Fibroblast of pulmonary artery (primary cell): ENCODE measurements at regions not wholly inside any gene's neighbourhood (a gene's known extent, or its start where the extent isn't known, plus 50 kb on each side); places are given as distances from the start of the nearest gene placed in this dataset.
"Not testable (repeated sequence)": the region's sequence is repeated elsewhere in the genome, so short reads cannot be mapped to it uniquely, and the experiment has no call there.

ENCODE experiments used
- DNase-seq: peaks from one replicate; pipeline ENCODE4 v3.0.0-alpha.2; 2010; ENCODE audit warnings: low read depth
- H3K4me3 ChIP-seq: replicated peaks from 2 replicates; pipeline ENCODE4 v1.5.1; 2011; ENCODE audit warnings: low read depth, mild to moderate bottlenecking, control low read depth, low read length, moderate library complexity
- TF ChIP-seq, protein P1 (sequence below): IDR thresholded peaks from 2 replicates; pipeline ENCODE4 v1.5.1; 2011; ENCODE audit warnings: mild to moderate bottlenecking, control low read depth, low read length, inconsistent platforms; ENCODE audit errors: missing control alignments

DNA sequence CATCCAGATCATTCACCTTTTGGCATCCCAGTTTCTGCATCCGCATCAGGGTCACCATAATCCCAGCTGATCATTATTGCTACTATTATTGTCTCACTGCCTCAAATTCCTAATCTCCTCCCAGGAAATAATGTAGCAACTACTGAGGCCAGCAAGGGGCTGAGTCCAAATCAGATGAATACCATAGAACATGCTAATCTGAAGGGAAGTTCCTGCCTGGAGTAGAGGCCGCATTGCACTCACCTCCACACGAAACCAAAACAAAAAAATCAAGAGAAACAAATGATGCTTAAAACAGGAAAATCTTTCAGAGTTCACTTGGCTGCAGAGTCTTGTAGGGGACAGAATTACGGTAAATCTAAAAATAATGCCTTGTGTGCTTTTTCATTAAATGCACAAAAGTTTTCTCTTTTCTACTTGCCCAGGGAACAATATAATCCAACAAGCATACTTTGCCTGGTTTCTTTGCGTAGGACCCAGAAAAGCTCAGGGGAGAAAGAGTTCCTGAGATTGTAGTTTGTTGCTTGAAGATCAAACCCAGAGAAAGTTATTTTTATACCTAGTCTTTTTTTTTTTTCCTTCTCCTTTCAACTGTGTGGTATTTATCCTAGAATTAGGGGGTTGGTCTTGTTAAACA, 87.7 kb upstream of the KLF4 start:
- no peak overlapping the region for H3K4me3 ChIP-seq
- peak; percentile 33 for DNase-seq
- TF ChIP-seq, protein P1, sequence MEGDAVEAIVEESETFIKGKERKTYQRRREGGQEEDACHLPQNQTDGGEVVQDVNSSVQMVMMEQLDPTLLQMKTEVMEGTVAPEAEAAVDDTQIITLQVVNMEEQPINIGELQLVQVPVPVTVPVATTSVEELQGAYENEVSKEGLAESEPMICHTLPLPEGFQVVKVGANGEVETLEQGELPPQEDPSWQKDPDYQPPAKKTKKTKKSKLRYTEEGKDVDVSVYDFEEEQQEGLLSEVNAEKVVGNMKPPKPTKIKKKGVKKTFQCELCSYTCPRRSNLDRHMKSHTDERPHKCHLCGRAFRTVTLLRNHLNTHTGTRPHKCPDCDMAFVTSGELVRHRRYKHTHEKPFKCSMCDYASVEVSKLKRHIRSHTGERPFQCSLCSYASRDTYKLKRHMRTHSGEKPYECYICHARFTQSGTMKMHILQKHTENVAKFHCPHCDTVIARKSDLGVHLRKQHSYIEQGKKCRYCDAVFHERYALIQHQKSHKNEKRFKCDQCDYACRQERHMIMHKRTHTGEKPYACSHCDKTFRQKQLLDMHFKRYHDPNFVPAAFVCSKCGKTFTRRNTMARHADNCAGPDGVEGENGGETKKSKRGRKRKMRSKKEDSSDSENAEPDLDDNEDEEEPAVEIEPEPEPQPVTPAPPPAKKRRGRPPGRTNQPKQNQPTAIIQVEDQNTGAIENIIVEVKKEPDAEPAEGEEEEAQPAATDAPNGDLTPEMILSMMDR = no peak

DNA sequence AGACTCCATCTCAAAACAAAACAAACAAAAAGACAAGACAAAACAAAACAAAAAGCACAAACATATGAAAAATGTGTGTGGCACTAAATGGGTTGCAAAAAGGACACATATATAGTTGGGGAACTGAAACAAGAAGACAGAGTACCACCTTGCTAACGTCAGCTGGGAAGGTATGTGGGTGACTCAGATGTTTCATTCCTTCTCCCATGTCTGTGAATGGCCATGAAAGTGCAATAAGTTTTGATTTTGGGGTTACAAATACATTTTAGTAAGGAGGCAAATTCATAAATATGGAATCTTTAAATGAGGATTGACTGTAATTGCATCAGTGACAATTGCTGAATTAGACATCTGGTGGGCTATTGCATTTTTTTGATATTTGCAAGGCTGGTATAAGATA, 81.6 kb upstream of the KLF4 start:
- TF ChIP-seq, protein P1 = no peak
- H3K4me3 ChIP-seq = no peak overlapping the region
- no peak for DNase-seq

DNA sequence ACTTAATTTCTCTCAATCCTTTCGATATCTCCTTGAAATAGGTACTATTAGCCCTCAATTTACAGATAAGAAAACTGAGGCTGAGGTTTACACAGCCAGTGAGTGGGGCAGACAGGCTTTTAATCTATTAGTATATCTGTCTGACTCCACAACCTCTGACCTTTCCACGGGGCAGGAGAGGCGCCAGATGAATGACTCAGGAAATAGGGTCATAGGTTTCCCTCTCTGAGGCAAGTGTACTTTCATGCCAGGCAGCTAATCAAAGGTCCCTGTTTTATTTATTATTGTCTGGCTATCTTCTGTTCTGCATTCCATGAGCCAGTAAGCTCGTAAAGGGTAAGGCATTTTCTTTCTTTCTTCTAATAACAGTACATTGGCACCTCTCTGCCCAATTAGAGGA, 79.6 kb upstream of the KLF4 start:
- DNase-seq = no peak
- H3K4me3 ChIP-seq = no peak overlapping the region
- TF ChIP-seq, protein P1 = no peak

DNA sequence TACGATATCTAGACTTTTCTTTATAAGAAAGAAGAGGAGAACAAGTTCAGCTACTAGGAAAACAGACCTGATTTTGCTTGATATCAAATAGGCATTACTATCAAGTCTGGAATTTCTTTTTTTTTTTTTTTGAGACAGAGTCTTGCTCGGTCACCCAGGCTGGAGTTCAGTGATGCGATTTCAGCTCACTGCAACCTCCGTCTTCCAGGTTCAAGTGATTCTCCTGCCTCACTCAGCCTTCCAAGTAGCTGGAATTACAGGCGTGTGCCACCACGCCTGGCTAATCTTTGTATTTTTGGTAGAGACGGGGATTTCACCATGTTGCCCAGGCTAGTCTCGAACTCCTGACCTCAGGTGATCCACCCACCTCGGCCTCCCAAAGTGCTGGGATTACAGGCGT, 78.8 kb upstream of the KLF4 start:
- not testable (repeated sequence) for H3K4me3 ChIP-seq

DNA sequence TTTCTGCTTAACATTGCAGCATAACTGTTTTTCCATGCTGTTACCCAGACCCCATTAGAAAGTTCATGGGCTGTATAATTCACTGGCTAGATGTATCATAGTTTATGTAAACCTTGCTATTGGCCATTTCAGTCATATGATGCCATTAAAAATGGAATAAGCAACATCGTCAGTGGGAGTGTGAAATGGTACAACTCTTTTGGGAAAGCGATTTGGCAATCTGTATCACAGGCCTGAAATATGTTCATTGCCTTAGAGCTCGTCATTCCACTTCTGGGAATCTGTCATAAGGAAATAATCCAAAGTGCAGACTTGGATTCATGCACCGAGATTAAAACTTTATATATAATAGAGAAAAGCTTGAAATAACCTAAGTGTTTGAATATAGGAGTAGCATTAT, 77.9 kb upstream of the KLF4 start:
- TF ChIP-seq, protein P1 = no peak
- no peak for DNase-seq
- H3K4me3 ChIP-seq = no peak overlapping the region

More for the DNA sequence above, 78.8 kb upstream of the KLF4 start:
- not testable (repeated sequence) for DNase-seq

DNA sequence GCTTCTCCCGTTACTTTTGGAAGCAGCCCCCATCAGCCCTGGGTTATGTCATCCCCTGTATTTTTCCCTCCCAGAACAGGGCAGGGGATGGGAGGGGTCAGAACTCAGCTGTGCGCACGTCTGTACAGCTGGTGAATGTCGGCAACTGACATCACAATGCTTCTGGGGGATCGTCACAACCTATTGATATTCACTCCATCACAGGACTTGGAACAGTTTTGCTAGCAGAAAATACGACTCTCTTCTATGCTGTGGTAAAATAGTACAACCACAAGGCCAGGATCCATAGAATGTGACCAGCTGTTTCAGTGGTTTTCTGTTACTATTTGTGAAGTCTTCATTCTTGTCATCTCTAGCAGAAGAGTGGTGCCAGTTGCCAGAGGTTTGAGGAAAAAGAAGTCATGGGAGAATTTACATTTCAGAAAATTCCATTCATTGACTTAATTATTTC, 77.1 kb upstream of the KLF4 start:
- DNase-seq = peak; percentile 54
- TF ChIP-seq, protein P1 = no peak
- H3K4me3 ChIP-seq = no peak overlapping the region

DNA sequence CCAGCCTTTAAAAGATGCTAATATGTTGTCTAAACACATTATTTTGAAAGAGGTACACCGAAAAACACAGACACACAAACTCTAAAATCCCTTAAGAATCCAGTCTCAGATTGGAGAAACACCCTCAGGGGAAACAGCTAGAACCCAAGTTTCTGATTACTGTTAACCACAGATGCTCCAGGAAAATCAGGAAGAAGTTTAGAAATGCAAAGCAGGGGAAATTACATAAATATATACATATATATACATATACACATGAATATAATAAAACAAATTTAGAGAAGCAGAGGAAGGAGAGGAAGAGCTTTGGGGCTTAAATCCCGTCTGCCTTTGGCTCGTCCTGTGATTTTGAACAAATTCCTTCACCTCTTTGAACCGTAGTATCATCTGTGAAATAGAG, 73.2 kb upstream of the KLF4 start:
- H3K4me3 ChIP-seq = no peak overlapping the region
- DNase-seq = no peak
- TF ChIP-seq, protein P1 = no peak
